Epithelial cell of proximal tubule (primary cell): ENCODE measurements at regions not wholly inside any gene's neighbourhood (a gene's known extent, or its start where the extent isn't known, plus 50 kb on each side); places are given as distances from the start of the nearest gene placed in this dataset.

Experiments
- DNase-seq: peaks from one replicate; pipeline ENCODE4 v3.0.0-alpha.2; 2011; ENCODE audit warnings: low read depth
- H3K4me3 ChIP-seq: 2 replicates; pipeline ENCODE4 v1.5.1; 2011; ENCODE audit warnings: low read depth, mild to moderate bottlenecking, low read length
- CTCF ChIP-seq: conservative IDR thresholded peaks from 2 replicates; pipeline ENCODE4 v1.5.1; 2012; ENCODE audit warnings: low read depth, mild to moderate bottlenecking, low read length

- TF ChIP-seq CTCF: no peak
- DNase-seq: no peak
- H3K4me3 ChIP-seq: no peak overlapping the region
These were observed 101.5 kb downstream of the DMRT2 start for GRCh38 chr9:1151691-1152090.

- no peak overlapping the region for H3K4me3 ChIP-seq
- no peak for DNase-seq
- no peak for TF ChIP-seq CTCF
These were observed 102.0 kb downstream of the DMRT2 start for GRCh38 chr9:1152171-1152570.

- no peak overlapping the region for H3K4me3 ChIP-seq
- no peak for TF ChIP-seq CTCF
- DNase-seq: no peak
These were observed 104.6 kb downstream of the DMRT2 start for GRCh38 chr9:1154739-1155138.

GRCh38 chr9:1155602-1156001, 105.4 kb downstream of the DMRT2 start:
- no peak for TF ChIP-seq CTCF
- no peak for DNase-seq
- H3K4me3 ChIP-seq: no peak overlapping the region

GRCh38 chr9:1156794-1157550, 106.8 kb downstream of the DMRT2 start:
- no peak for TF ChIP-seq CTCF
- H3K4me3 ChIP-seq: no peak overlapping the region
- DNase-seq: no peak

- no peak for DNase-seq
- H3K4me3 ChIP-seq: no peak overlapping the region
- no peak for TF ChIP-seq CTCF
These were observed 107.7 kb downstream of the DMRT2 start for GRCh38 chr9:1157836-1158235.

GRCh38 chr9:1170918-1171317, 120.8 kb downstream of the DMRT2 start:
- DNase-seq: no peak
- no peak overlapping the region for H3K4me3 ChIP-seq
- TF ChIP-seq CTCF: no peak
